ENCODE measurements at regions not wholly inside any gene's neighbourhood (a gene's known extent, or its start where the extent isn't known, plus 50 kb on each side); places are given as distances from the start of the nearest gene placed in this dataset.

- TF ChIP-seq EZH2 (IDR thresholded peaks at IDR 0.05; ENCODE audit: borderline replicate concordance, low read depth, low read length, severe bottlenecking) (no peak), CTCF (IDR thresholded peaks at IDR 0.05; ENCODE audit: borderline replicate concordance, extremely low read depth, low read length, poor library complexity, severe bottlenecking) (no peak)
- Histone ChIP-seq H3K36me3 (ENCODE audit: insufficient read depth, low read length) (no peaks in the 10 kb centered on the region), H2AFZ (ENCODE audit: low read depth, low read length) (no peak overlapping the region), H3K27me3 (ENCODE audit: insufficient read depth, low read length, poor library complexity) (no peaks in the 10 kb centered on the region), H3K4me3 (ENCODE audit: low read depth in 1 of 2, low read length in 2 of 2) (no peak overlapping the region), H3K9me3 (ENCODE audit: insufficient read depth, low read length, severe bottlenecking) (no peaks in the 10 kb centered on the region), H3K4me1 (ENCODE audit: insufficient read depth, low read length) (no peaks in the 10 kb centered on the region), H3K9ac (ENCODE audit: low read depth, low read length) (no peak overlapping the region), H3K27ac (ENCODE audit: low read length) (no peak overlapping the region), H3K79me2 (ENCODE audit: insufficient read depth, low read length) (no peaks in the 10 kb centered on the region), H3K4me2 (ENCODE audit: insufficient read depth, low read length) (no peak overlapping the region), H4K20me1 (ENCODE audit: insufficient read depth, low read length) (no peaks in the 10 kb centered on the region)
- ATAC-seq (ENCODE audit: insufficient read depth, low read depth) (no peak), DNase-seq (no peak)
Observed at GRCh38 chr1:193730017-193730416, 543.6 kb upstream of the B3GALT2 start.

- H3K4me2 ChIP-seq (ENCODE audit: insufficient read depth, low read length) = no peak overlapping the region
- no peak overlapping the region for H3K9ac ChIP-seq (ENCODE audit: low read depth, low read length)
- TF ChIP-seq CTCF (IDR thresholded peaks at IDR 0.05; ENCODE audit: borderline replicate concordance, extremely low read depth, low read length, poor library complexity, severe bottlenecking) = no peak
- no peak for TF ChIP-seq EZH2 (IDR thresholded peaks at IDR 0.05; ENCODE audit: borderline replicate concordance, low read depth, low read length, severe bottlenecking)
- H3K36me3 ChIP-seq (ENCODE audit: insufficient read depth, low read length) = no peaks in the 10 kb centered on the region
- DNase-seq (no peak), ATAC-seq (ENCODE audit: insufficient read depth, low read depth) (no peak)
- no peak overlapping the region for H3K27ac ChIP-seq (ENCODE audit: low read length)
- H3K79me2 ChIP-seq (ENCODE audit: insufficient read depth, low read length) = no peaks in the 10 kb centered on the region
- H4K20me1 ChIP-seq (ENCODE audit: insufficient read depth, low read length) = no peaks in the 10 kb centered on the region
- H3K4me1 ChIP-seq (ENCODE audit: insufficient read depth, low read length) = no peaks in the 10 kb centered on the region
- no peaks in the 10 kb centered on the region for H3K9me3 ChIP-seq (ENCODE audit: insufficient read depth, low read length, severe bottlenecking)
- no peak overlapping the region for H2AFZ ChIP-seq (ENCODE audit: low read depth, low read length)
- H3K4me3 ChIP-seq (ENCODE audit: low read depth in 1 of 2, low read length in 2 of 2) = no peak overlapping the region
- no peaks in the 10 kb centered on the region for H3K27me3 ChIP-seq (ENCODE audit: insufficient read depth, low read length, poor library complexity)
Observed at GRCh38 chr1:193729429-193729828, 543.0 kb upstream of the B3GALT2 start.

GRCh38 chr1:193727850-193728249, 541.4 kb upstream of the B3GALT2 start:
- H2AFZ ChIP-seq (ENCODE audit: low read depth, low read length) = no peak overlapping the region

GRCh38 chr1:193726722-193727121, 540.3 kb upstream of the B3GALT2 start:
- no peaks in the 10 kb centered on the region for H4K20me1 ChIP-seq (ENCODE audit: insufficient read depth, low read length)
- no peak overlapping the region for H3K27ac ChIP-seq (ENCODE audit: low read length)
- no peak overlapping the region for H3K9ac ChIP-seq (ENCODE audit: low read depth, low read length)
- no peaks in the 10 kb centered on the region for H3K27me3 ChIP-seq (ENCODE audit: insufficient read depth, low read length, poor library complexity)
- DNase-seq (no peak), ATAC-seq (ENCODE audit: insufficient read depth, low read depth) (no peak)
- H2AFZ ChIP-seq (ENCODE audit: low read depth, low read length) = no peak overlapping the region
- H3K9me3 ChIP-seq (ENCODE audit: insufficient read depth, low read length, severe bottlenecking) = no peaks in the 10 kb centered on the region
- H3K79me2 ChIP-seq (ENCODE audit: insufficient read depth, low read length) = no peaks in the 10 kb centered on the region
- TF ChIP-seq CTCF (IDR thresholded peaks at IDR 0.05; ENCODE audit: borderline replicate concordance, extremely low read depth, low read length, poor library complexity, severe bottlenecking) = no peak
- TF ChIP-seq EZH2 (IDR thresholded peaks at IDR 0.05; ENCODE audit: borderline replicate concordance, low read depth, low read length, severe bottlenecking) = no peak
- no peak overlapping the region for H3K4me3 ChIP-seq (ENCODE audit: low read depth in 1 of 2, low read length in 2 of 2)
- H3K4me1 ChIP-seq (ENCODE audit: insufficient read depth, low read length) = no peaks in the 10 kb centered on the region
- no peaks in the 10 kb centered on the region for H3K36me3 ChIP-seq (ENCODE audit: insufficient read depth, low read length)
- H3K4me2 ChIP-seq (ENCODE audit: insufficient read depth, low read length) = no peak overlapping the region

More at GRCh38 chr1:193727850-193728249, 541.4 kb upstream of the B3GALT2 start:
- H3K9me3 ChIP-seq (ENCODE audit: insufficient read depth, low read length, severe bottlenecking) = no peaks in the 10 kb centered on the region
- no peak overlapping the region for H3K9ac ChIP-seq (ENCODE audit: low read depth, low read length)
- no peaks in the 10 kb centered on the region for H3K27me3 ChIP-seq (ENCODE audit: insufficient read depth, low read length, poor library complexity)
- H3K4me1 ChIP-seq (ENCODE audit: insufficient read depth, low read length) = no peaks in the 10 kb centered on the region
- H3K4me2 ChIP-seq (ENCODE audit: insufficient read depth, low read length) = no peak overlapping the region
- no peak overlapping the region for H3K4me3 ChIP-seq (ENCODE audit: low read depth in 1 of 2, low read length in 2 of 2)
- DNase-seq (no peak), ATAC-seq (ENCODE audit: insufficient read depth, low read depth) (no peak)
- no peak for TF ChIP-seq EZH2 (IDR thresholded peaks at IDR 0.05; ENCODE audit: borderline replicate concordance, low read depth, low read length, severe bottlenecking)
- no peaks in the 10 kb centered on the region for H4K20me1 ChIP-seq (ENCODE audit: insufficient read depth, low read length)
- H3K27ac ChIP-seq (ENCODE audit: low read length) = no peak overlapping the region
- no peaks in the 10 kb centered on the region for H3K36me3 ChIP-seq (ENCODE audit: insufficient read depth, low read length)
- no peaks in the 10 kb centered on the region for H3K79me2 ChIP-seq (ENCODE audit: insufficient read depth, low read length)
